ENCODE measurements at regions not wholly inside any gene's neighbourhood (a gene's known extent, or its start where the extent isn't known, plus 50 kb on each side); places are given as distances from the start of the nearest gene placed in this dataset.

DNA sequence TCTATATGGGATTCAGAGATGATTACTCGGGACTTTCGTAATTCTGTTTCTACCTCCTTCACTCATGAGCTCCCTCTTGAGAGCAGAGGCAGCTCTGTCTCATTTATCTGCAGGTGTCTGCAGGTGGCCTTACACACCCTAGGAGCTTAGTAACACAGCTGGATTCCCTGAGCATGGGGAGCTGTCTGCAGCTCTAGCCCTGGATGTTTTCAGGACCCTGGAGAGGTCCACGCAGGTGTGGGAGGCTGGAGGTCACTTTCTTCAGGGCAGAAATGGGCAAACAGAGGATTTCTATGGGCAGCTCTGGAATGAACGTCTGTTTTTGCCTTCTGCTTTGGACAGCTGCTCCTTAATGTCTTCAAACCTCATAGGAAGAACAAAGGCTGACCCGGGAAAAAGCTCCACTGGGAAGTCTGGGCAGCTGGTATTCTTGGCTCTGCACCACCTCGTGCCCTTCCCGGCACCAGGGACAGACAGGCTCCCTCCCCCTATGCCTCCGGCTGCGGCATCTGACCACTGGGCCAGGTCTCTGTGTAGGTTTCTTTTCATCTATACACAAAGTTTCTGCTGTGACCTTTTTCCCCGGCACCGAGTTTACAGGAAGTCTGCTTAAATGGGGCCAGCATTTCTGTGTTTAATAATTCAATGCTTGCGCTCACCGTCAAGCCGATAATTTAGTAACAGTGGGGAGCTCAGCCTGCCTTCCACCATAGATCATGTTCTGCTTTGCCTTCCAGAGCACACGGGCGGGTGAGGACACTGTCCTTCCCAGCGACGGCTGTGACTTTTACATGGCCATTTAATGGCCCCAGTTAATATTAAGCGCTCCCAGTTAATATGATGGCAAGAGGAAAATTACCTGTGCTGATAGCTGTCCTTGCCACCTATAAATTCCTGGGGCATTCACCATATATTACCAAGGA is 320.2 kb upstream of the SFSWAP start:
- no peak overlapping the region for H3K18ac ChIP-seq (ENCODE audit: extremely low read depth, low read length)
- peak; percentile 13 to 78 for DNase-seq (ENCODE audit: low read depth in 1 of 2, low spot score in 2 of 2)
- WGBS, 2 experiments (ENCODE audit: extremely low coverage in 1 of 2, insufficient coverage in 1 of 2, insufficient read length in 1 of 2, insufficient replicate concordance in 2 of 2, low coverage in 1 of 2, low lambda C conversion rate in 2 of 2, missing lambda C conversion rate in 1 of 2): 82% methylated on average over 18 of the region's 19 CpGs; no CpG with 5 or more reads in 1 of the 2 experiments
- no peak for TF ChIP-seq SIRT6 (IDR thresholded peaks at IDR 0.05; ENCODE audit: low read length)
- no peak for TF ChIP-seq KDM5A (IDR thresholded peaks at IDR 0.05; ENCODE audit: low read length)
- no peak for TF ChIP-seq CHD2 (IDR thresholded peaks at IDR 0.05; ENCODE audit: low read length)
- TF ChIP-seq TCF12 (IDR thresholded peaks at IDR 0.05; ENCODE audit: low read depth, low read length): peak; percentile 83
- no peak for TF ChIP-seq CBX8 (IDR thresholded peaks at IDR 0.05; ENCODE audit: borderline replicate concordance, low read depth, low read length)
- no peak for TF ChIP-seq KDM1A (IDR thresholded peaks at IDR 0.05; ENCODE audit: borderline replicate concordance, low read length)

More for the DNA sequence above, 320.2 kb upstream of the SFSWAP start:
- H2BK120ac ChIP-seq (replicated peaks; ENCODE audit: low read depth, low read length): no peak overlapping the region
- peaks cover under 1 to 3% of the 10 kb centered on the region in 2 experiments; a peak in 2 of 4 replicates for H3K9me3 ChIP-seq (ENCODE audit: insufficient read depth in 2 of 2, low read depth in 1 of 2, low read length in 1 of 2)
- H4K20me1 ChIP-seq (replicated peaks in 1 of 2; ENCODE audit: control insufficient read depth in 1 of 2, insufficient read depth in 2 of 2, low read length in 2 of 2): peaks cover 0 to 1% of the 10 kb centered on the region in 2 experiments
- H2BK12ac ChIP-seq (ENCODE audit: low read depth, low read length): no peak overlapping the region
- FAIRE-seq: peak; percentile 69
- no peak overlapping the region for H2BK20ac ChIP-seq (ENCODE audit: low read length)
- ChIA-PET CTCF (ENCODE audit: partially characterized antibody) (interaction anchor here (0.6 to 2.0 kb wide), 11 partner anchors 10 to 287 kb away, joined by 3 to 8 read pairs (median 3); no protein-coding TSS in a partner anchor), POLR2A (ENCODE audit: partially characterized antibody) (interaction anchor here (0.7 to 1.0 kb wide), 2 partner anchors 22 to 312 kb away, joined by 3 read pairs; no protein-coding TSS in a partner anchor)
- no peaks in the 10 kb centered on the region for H3K27me3 ChIP-seq (replicated peaks in 1 of 4; ENCODE audit: control insufficient read depth in 3 of 4, extremely low read depth in 1 of 4, insufficient read depth in 3 of 4, low read length in 3 of 4)
- no peak overlapping the region for H2BK5ac ChIP-seq (ENCODE audit: low read depth, low read length)
- H3K4ac ChIP-seq (replicated peaks; ENCODE audit: insufficient read length, low read depth, low read length): no peak overlapping the region
- peaks cover 10% of the 10 kb centered on the region; the same call in 1 of the 2 replicates for H3K23me2 ChIP-seq (ENCODE audit: low read depth, low read length)
- no peaks in the 10 kb centered on the region for H3K36me3 ChIP-seq (ENCODE audit: control insufficient read depth in 2 of 4, insufficient read depth in 4 of 4, low read length in 3 of 4)
- H2BK15ac ChIP-seq (ENCODE audit: low read length): no peak overlapping the region
- H3K4me1 ChIP-seq (replicated peaks in 1 of 4; ENCODE audit: control insufficient read depth in 3 of 4, insufficient read depth in 4 of 4, low read length in 3 of 4): peaks cover 0 to 28% (median 2%) of the 10 kb centered on the region in 4 experiments; a peak in 4 of 7 replicates
- no peak overlapping the region for H3K4me2 ChIP-seq (ENCODE audit: insufficient read depth in 1 of 2, low read depth in 2 of 2, low read length in 2 of 2)
- H3K27ac ChIP-seq (ENCODE audit: low read depth, low read length): no peak overlapping the region
- H3K14ac ChIP-seq (ENCODE audit: insufficient read length): no peak overlapping the region
- no peak overlapping the region for H3K23ac ChIP-seq (ENCODE audit: insufficient read length)
- H4K91ac ChIP-seq (replicated peaks; ENCODE audit: insufficient read length, low read length): no peak overlapping the region
- H3K79me2 ChIP-seq (ENCODE audit: control insufficient read depth in 1 of 2, insufficient read depth in 2 of 2, low read length in 2 of 2): no peaks in the 10 kb centered on the region
- no peak overlapping the region for H3K9ac ChIP-seq (replicated peaks in 1 of 4; ENCODE audit: extremely low read depth in 1 of 4, low read depth in 3 of 4, low read length in 3 of 4)
- no peak overlapping the region for H3K56ac ChIP-seq (replicated peaks; ENCODE audit: insufficient read length, low read depth, low read length)
- H2AK5ac ChIP-seq (ENCODE audit: low read depth, low read length): no peak overlapping the region
- no peaks in the 10 kb centered on the region for H3K79me1 ChIP-seq (ENCODE audit: low read depth, low read length)
- no peak overlapping the region for H4K5ac ChIP-seq (ENCODE audit: insufficient read length, low read depth, low read length)
- no peak overlapping the region for H2AFZ ChIP-seq (ENCODE audit: low read length)
- H3K4me3 ChIP-seq (ENCODE audit: extremely low read depth in 1 of 4, insufficient read depth in 2 of 4, low read depth in 3 of 4, low read length in 4 of 4): no peak overlapping the region
- no peak overlapping the region for H4K8ac ChIP-seq (ENCODE audit: extremely low read depth, insufficient read depth, low read length)

All from H1 (cell line).